ENCODE measurements at regions not wholly inside any gene's neighbourhood (a gene's known extent, or its start where the extent isn't known, plus 50 kb on each side); places are given as distances from the start of the nearest gene placed in this dataset.

DNA sequence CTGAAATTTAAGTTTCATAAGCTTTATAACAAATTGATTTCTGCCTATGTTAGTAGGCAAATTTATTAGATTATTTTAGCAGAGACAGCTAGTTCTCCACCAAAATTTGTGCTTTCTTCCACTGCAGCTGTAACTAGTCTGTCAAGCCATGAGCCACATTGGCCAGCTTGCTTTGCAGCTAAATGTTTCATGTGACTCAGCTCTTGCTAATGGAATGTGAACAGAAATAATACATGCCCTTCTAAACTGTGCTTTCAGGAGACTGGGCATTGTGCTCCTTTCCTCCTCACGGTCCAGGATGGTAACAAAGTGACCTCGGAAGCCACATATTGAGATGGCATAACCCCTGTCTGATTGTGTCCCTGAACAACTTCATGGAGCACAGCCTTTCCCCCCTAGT, 51.3 kb upstream of the KPNA4 start:
- no TSS peak for BruUV-seq (replicated peaks)
- H3K79me2 ChIP-seq (ENCODE audit: control insufficient read depth, insufficient read depth, low read length), result no peaks in the 10 kb centered on the region
- H3K9me1 ChIP-seq (ENCODE audit: control insufficient read depth, insufficient read depth, low read length), result no peaks in the 10 kb centered on the region
- H3K9me3 ChIP-seq (replicated peaks; ENCODE audit: control insufficient read depth, insufficient read depth, low read depth, low read length), result no peaks in the 10 kb centered on the region
- FAIRE-seq (no peak), ATAC-seq (no peak), DNase-seq (ENCODE audit: extremely low read depth in 1 of 4, low spot score in 3 of 4) (no peak)
- H2AFZ ChIP-seq (ENCODE audit: low read depth, low read length), result no peak overlapping the region
- 0% methylated on average over 2 of the region's 2 CpGs for WGBS (ENCODE audit: insufficient coverage, low coverage, missing lambda C conversion rate)
- no peak overlapping the region for H3K4me2 ChIP-seq (ENCODE audit: insufficient read depth, low read length)
- H3K4me3 ChIP-seq, result no peak overlapping the region
- H3K27ac ChIP-seq (ENCODE audit: extremely low read depth, low read depth, low read length), result no peak overlapping the region
- CTCF ChIA-PET (ENCODE audit: low intra/inter-chr PET ratio), result no interaction called here
- POLR2A ChIA-PET, result interaction anchor here (0.6 kb wide), 1 partner anchor 60 kb away, joined by 3 read pairs; no protein-coding TSS in a partner anchor
- no peaks in the 10 kb centered on the region for H4K20me1 ChIP-seq (replicated peaks; ENCODE audit: control insufficient read depth, insufficient read depth, low read length)
- no peaks in the 10 kb centered on the region for H3K27me3 ChIP-seq (ENCODE audit: control insufficient read depth in 2 of 2, insufficient read depth in 2 of 2, low read length in 2 of 2)
- H3K9ac ChIP-seq (ENCODE audit: insufficient read depth in 1 of 2, low read depth in 2 of 2, low read length in 2 of 2), result no peak overlapping the region
- in situ Hi-C loops (cut with MboI), result no loop called here
- no peaks in the 10 kb centered on the region for H3K36me3 ChIP-seq (ENCODE audit: control insufficient read depth, insufficient read depth, low read length)
- H3K4me1 ChIP-seq (replicated peaks in 1 of 2; ENCODE audit: control insufficient read depth in 2 of 2, insufficient read depth in 2 of 2, low read length in 2 of 2), result no peaks in the 10 kb centered on the region
- intact Hi-C loops (cut with micrococcal nuclease), result no loop called here
- TF ChIP-seq ZFP36 (IDR thresholded peaks at IDR 0.05; ENCODE audit: low read depth, low read length, partially characterized antibody), result no peak
- no peak for TF ChIP-seq ZBTB5 (IDR thresholded peaks at IDR 0.05)
- TF ChIP-seq SMAD1 (IDR thresholded peaks at IDR 0.05; ENCODE audit: low read depth, low read length, partially characterized antibody), result no peak
- TF ChIP-seq, protein P1, sequence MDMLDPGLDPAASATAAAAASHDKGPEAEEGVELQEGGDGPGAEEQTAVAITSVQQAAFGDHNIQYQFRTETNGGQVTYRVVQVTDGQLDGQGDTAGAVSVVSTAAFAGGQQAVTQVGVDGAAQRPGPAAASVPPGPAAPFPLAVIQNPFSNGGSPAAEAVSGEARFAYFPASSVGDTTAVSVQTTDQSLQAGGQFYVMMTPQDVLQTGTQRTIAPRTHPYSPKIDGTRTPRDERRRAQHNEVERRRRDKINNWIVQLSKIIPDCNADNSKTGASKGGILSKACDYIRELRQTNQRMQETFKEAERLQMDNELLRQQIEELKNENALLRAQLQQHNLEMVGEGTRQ (CRISPR knock-in tag; IDR thresholded peaks at IDR 0.05), result no peak
- no peak for TF ChIP-seq NCOA4 (IDR thresholded peaks at IDR 0.05; ENCODE audit: partially characterized antibody)
- TF ChIP-seq, protein P2, sequence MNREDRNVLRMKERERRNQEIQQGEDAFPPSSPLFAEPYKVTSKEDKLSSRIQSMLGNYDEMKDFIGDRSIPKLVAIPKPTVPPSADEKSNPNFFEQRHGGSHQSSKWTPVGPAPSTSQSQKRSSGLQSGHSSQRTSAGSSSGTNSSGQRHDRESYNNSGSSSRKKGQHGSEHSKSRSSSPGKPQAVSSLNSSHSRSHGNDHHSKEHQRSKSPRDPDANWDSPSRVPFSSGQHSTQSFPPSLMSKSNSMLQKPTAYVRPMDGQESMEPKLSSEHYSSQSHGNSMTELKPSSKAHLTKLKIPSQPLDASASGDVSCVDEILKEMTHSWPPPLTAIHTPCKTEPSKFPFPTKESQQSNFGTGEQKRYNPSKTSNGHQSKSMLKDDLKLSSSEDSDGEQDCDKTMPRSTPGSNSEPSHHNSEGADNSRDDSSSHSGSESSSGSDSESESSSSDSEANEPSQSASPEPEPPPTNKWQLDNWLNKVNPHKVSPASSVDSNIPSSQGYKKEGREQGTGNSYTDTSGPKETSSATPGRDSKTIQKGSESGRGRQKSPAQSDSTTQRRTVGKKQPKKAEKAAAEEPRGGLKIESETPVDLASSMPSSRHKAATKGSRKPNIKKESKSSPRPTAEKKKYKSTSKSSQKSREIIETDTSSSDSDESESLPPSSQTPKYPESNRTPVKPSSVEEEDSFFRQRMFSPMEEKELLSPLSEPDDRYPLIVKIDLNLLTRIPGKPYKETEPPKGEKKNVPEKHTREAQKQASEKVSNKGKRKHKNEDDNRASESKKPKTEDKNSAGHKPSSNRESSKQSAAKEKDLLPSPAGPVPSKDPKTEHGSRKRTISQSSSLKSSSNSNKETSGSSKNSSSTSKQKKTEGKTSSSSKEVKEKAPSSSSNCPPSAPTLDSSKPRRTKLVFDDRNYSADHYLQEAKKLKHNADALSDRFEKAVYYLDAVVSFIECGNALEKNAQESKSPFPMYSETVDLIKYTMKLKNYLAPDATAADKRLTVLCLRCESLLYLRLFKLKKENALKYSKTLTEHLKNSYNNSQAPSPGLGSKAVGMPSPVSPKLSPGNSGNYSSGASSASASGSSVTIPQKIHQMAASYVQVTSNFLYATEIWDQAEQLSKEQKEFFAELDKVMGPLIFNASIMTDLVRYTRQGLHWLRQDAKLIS (CRISPR knock-in tag; IDR thresholded peaks at IDR 0.05), result no peak
- TF ChIP-seq FOXP1 (CRISPR knock-in tag; IDR thresholded peaks at IDR 0.05), result no peak
- no peak for TF ChIP-seq RFX5 (IDR thresholded peaks at IDR 0.05; ENCODE audit: low read depth, low read length)
- no peak for TF ChIP-seq E2F3 (CRISPR knock-in tag; IDR thresholded peaks at IDR 0.05)
- no peak for TF ChIP-seq NFE2 (IDR thresholded peaks at IDR 0.05; ENCODE audit: low read depth)
- no peak for TF ChIP-seq TRIM24 (IDR thresholded peaks at IDR 0.05)
- TF ChIP-seq, protein P3, sequence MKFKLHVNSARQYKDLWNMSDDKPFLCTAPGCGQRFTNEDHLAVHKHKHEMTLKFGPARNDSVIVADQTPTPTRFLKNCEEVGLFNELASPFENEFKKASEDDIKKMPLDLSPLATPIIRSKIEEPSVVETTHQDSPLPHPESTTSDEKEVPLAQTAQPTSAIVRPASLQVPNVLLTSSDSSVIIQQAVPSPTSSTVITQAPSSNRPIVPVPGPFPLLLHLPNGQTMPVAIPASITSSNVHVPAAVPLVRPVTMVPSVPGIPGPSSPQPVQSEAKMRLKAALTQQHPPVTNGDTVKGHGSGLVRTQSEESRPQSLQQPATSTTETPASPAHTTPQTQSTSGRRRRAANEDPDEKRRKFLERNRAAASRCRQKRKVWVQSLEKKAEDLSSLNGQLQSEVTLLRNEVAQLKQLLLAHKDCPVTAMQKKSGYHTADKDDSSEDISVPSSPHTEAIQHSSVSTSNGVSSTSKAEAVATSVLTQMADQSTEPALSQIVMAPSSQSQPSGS (CRISPR knock-in tag; IDR thresholded peaks at IDR 0.05), result no peak
- no peak for TF ChIP-seq CBX3 (IDR thresholded peaks at IDR 0.05; ENCODE audit: borderline replicate concordance in 1 of 2, low read length in 2 of 2)
- no peak for TF ChIP-seq ESRRA (IDR thresholded peaks at IDR 0.05; ENCODE audit: borderline replicate concordance, low read depth)
- no peak for TF ChIP-seq SOX6 (IDR thresholded peaks at IDR 0.05)
- no peak for TF ChIP-seq BACH1 (tag; IDR thresholded peaks at IDR 0.05)
- no peak for TF ChIP-seq ZNF12 (CRISPR knock-in tag; IDR thresholded peaks at IDR 0.05)
